Hepatocyte (in vitro differentiated cells): ENCODE measurements at regions not wholly inside any gene's neighbourhood (a gene's known extent, or its start where the extent isn't known, plus 50 kb on each side); places are given as distances from the start of the nearest gene placed in this dataset.

Source experiments
- DNase-seq: peaks from one replicate; pipeline ENCODE4 v3.0.0-alpha.2; 2016; ENCODE audit warnings: low spot score
- H2AFZ ChIP-seq: fragments of 200-600 bp; sonication (generic); 2 replicates; pipeline ENCODE4 v1.6.0; 2016; ENCODE audit warnings: antibody characterized with exemption, mild to moderate bottlenecking
- H3K27ac ChIP-seq: fragments of 200-600 bp; sonication (generic); 2 replicates; pipeline ENCODE4 v1.5.1; 2016; ENCODE audit warnings: mild to moderate bottlenecking
- H3K27me3 ChIP-seq: fragments of 200-600 bp; sonication (generic); 2 replicates; pipeline ENCODE4 v1.6.1; 2016
- H3K36me3 ChIP-seq: fragments of 200-600 bp; sonication (generic); replicated peaks from 2 replicates; pipeline ENCODE4 v1.5.1; 2016; ENCODE audit warnings: low read depth; ENCODE audit not compliant: insufficient read depth
- H3K4me1 ChIP-seq: fragments of 200-600 bp; sonication (generic); 2 replicates; pipeline ENCODE4 v1.5.1; 2016; ENCODE audit warnings: mild to moderate bottlenecking, moderate library complexity; ENCODE audit not compliant: insufficient read depth
- H3K4me2 ChIP-seq: fragments of 200-600 bp; sonication (generic); 2 replicates; pipeline ENCODE4 v1.6.0; 2016
- H3K4me3 ChIP-seq: fragments of 200-600 bp; sonication (generic); 2 replicates; pipeline ENCODE4 v1.5.1; 2016; ENCODE audit warnings: mild to moderate bottlenecking
- H3K79me2 ChIP-seq: fragments of 200-600 bp; sonication (generic); 2 replicates; pipeline ENCODE4 v1.6.0; 2017; ENCODE audit warnings: mild to moderate bottlenecking
- H3K9me2 ChIP-seq: fragments of 200-600 bp; sonication (generic); replicated peaks from 2 replicates; pipeline ENCODE4 v1.6.0; 2017; ENCODE audit warnings: mild to moderate bottlenecking; ENCODE audit not compliant: insufficient read depth
- H3K9me3 ChIP-seq: fragments of 200-600 bp; sonication (generic); 2 replicates; pipeline ENCODE4 v1.5.1; 2016; ENCODE audit warnings: low read depth, mild to moderate bottlenecking
- H4K20me1 ChIP-seq: fragments of 200-600 bp; sonication (generic); 2 replicates; pipeline ENCODE4 v1.6.0; 2016; ENCODE audit warnings: mild to moderate bottlenecking; ENCODE audit not compliant: insufficient read depth, poor library complexity, severe bottlenecking
- CTCF ChIP-seq: fragments of 200-600 bp; sonication (generic); IDR thresholded peaks from 2 replicates; pipeline ENCODE4 v1.5.1; 2016; ENCODE audit warnings: antibody characterized with exemption, mild to moderate bottlenecking; ENCODE audit not compliant: poor library complexity
- EZH2 ChIP-seq: fragments of 200-600 bp; sonication (generic); IDR thresholded peaks from 2 replicates; pipeline ENCODE4 v1.6.1; 2016; ENCODE audit warnings: antibody characterized with exemption, mild to moderate bottlenecking, borderline replicate concordance
- EZH2phosphoT487 ChIP-seq: fragments of 200-600 bp; sonication (generic); IDR thresholded peaks from one replicate; pipeline ENCODE4 v1.6.1; 2018; ENCODE audit warnings: antibody characterized with exemption, mild to moderate bottlenecking, low read depth, moderate library complexity; ENCODE audit not compliant: unreplicated experiment, severe bottlenecking
- WGBS: methylation state at CpG from one replicate; pipeline ENCODE4 v1.1.6; 2016; ENCODE audit warnings: low lambda C conversion rate; ENCODE audit errors: missing lambda C conversion rate; 5-methylcytosine and 5-hydroxymethylcytosine counted together

GRCh38 chr20:53658322-53658721, 64.7 kb upstream of the ZNF217 start:
- Histone ChIP-seq H3K4me3 (no peak overlapping the region), H2AFZ (no peak overlapping the region), H3K9me3 (no peaks in the 10 kb centered on the region), H3K9me2 (no peaks in the 10 kb centered on the region), H3K27me3 (no peaks in the 10 kb centered on the region), H3K36me3 (no peaks in the 10 kb centered on the region), H3K79me2 (no peaks in the 10 kb centered on the region), H3K4me2 (no peak overlapping the region), H3K27ac (no peak overlapping the region), H4K20me1 (no peaks in the 10 kb centered on the region), H3K4me1 (peaks cover 34% of the 10 kb centered on the region)
- 86% methylated on average over 5 of the region's 5 CpGs for WGBS
- DNase-seq = no peak
- no peak for TF ChIP-seq EZH2
- TF ChIP-seq EZH2phosphoT487 = no peak
- no peak for TF ChIP-seq CTCF

GRCh38 chr20:53657732-53658131, 64.1 kb upstream of the ZNF217 start:
- Histone ChIP-seq H3K4me2 (no peak overlapping the region), H3K9me2 (no peaks in the 10 kb centered on the region), H2AFZ (no peak overlapping the region), H3K79me2 (no peaks in the 10 kb centered on the region), H3K9me3 (no peaks in the 10 kb centered on the region), H3K27me3 (no peaks in the 10 kb centered on the region), H4K20me1 (no peaks in the 10 kb centered on the region), H3K4me3 (no peak overlapping the region), H3K27ac (peak overlapping the region; percentile 21), H3K36me3 (no peaks in the 10 kb centered on the region), H3K4me1 (peaks cover 40% of the 10 kb centered on the region)
- TF ChIP-seq EZH2phosphoT487 = no peak
- no peak for TF ChIP-seq EZH2
- no peak for TF ChIP-seq CTCF
- no peak for DNase-seq
- WGBS = 24% methylated on average over 1 of the region's 1 CpG

- no peak overlapping the region for H3K4me2 ChIP-seq
- H3K4me3 ChIP-seq = no peak overlapping the region
- no peaks in the 10 kb centered on the region for H3K27me3 ChIP-seq
- peaks cover 44% of the 10 kb centered on the region for H3K4me1 ChIP-seq
- 95% methylated on average over 1 of the region's 1 CpG for WGBS
- H2AFZ ChIP-seq = no peak overlapping the region
- DNase-seq = no peak
- no peaks in the 10 kb centered on the region for H3K36me3 ChIP-seq
- no peaks in the 10 kb centered on the region for H4K20me1 ChIP-seq
- H3K9me3 ChIP-seq = no peaks in the 10 kb centered on the region
- no peaks in the 10 kb centered on the region for H3K9me2 ChIP-seq
- peak overlapping the region; percentile 21 for H3K27ac ChIP-seq
- no peaks in the 10 kb centered on the region for H3K79me2 ChIP-seq
- TF ChIP-seq CTCF (no peak), EZH2 (no peak)
Measured at GRCh38 chr20:53657279-53657678, 63.6 kb upstream of the ZNF217 start.
